Central memory CD8-positive, alpha-beta T cell (primary cell): ENCODE measurements at regions not wholly inside any gene's neighbourhood (a gene's known extent, or its start where the extent isn't known, plus 50 kb on each side); places are given as distances from the start of the nearest gene placed in this dataset.

Experiments
- ATAC-seq: fragments of 150-1000 bp; cut with Tn5 transposase; replicated peaks from 2 replicates; pipeline ENCODE4 v1.10.0; 2022; ENCODE audit warnings: mild to moderate bottlenecking, moderate FRiP score, moderate number of reproducible peaks; ENCODE audit not compliant: poor library complexity, severe bottlenecking; ENCODE audit errors: extremely low read depth
- DNase-seq, 2 donors: peaks; one replicate each; pipeline ENCODE4 v3.0.0; 2021; ENCODE audit warnings: low spot score in 2 of 2
- H3K27ac Mint-ChIP-seq: one replicate; pipeline ENCODE4 v1.8.0; 2022; ENCODE audit warnings: low read depth, mild to moderate bottlenecking, moderate library complexity, mixed read lengths
- H3K27me3 Mint-ChIP-seq: one replicate; pipeline ENCODE4 v1.8.0; 2022; ENCODE audit warnings: mixed read lengths
- H3K36me3 Mint-ChIP-seq: one replicate; pipeline ENCODE4 v1.8.0; 2022; ENCODE audit warnings: mild to moderate bottlenecking, moderate library complexity, mixed read lengths; ENCODE audit not compliant: insufficient read depth
- H3K4me1 Mint-ChIP-seq: one replicate; pipeline ENCODE4 v1.8.0; 2022; ENCODE audit warnings: mixed read lengths
- H3K4me3 Mint-ChIP-seq: one replicate; pipeline ENCODE4 v1.8.0; 2022; ENCODE audit warnings: mild to moderate bottlenecking, moderate library complexity, mixed read lengths
- H3K9me3 Mint-ChIP-seq: one replicate; pipeline ENCODE4 v1.8.0; 2022; ENCODE audit warnings: mixed read lengths

DNA sequence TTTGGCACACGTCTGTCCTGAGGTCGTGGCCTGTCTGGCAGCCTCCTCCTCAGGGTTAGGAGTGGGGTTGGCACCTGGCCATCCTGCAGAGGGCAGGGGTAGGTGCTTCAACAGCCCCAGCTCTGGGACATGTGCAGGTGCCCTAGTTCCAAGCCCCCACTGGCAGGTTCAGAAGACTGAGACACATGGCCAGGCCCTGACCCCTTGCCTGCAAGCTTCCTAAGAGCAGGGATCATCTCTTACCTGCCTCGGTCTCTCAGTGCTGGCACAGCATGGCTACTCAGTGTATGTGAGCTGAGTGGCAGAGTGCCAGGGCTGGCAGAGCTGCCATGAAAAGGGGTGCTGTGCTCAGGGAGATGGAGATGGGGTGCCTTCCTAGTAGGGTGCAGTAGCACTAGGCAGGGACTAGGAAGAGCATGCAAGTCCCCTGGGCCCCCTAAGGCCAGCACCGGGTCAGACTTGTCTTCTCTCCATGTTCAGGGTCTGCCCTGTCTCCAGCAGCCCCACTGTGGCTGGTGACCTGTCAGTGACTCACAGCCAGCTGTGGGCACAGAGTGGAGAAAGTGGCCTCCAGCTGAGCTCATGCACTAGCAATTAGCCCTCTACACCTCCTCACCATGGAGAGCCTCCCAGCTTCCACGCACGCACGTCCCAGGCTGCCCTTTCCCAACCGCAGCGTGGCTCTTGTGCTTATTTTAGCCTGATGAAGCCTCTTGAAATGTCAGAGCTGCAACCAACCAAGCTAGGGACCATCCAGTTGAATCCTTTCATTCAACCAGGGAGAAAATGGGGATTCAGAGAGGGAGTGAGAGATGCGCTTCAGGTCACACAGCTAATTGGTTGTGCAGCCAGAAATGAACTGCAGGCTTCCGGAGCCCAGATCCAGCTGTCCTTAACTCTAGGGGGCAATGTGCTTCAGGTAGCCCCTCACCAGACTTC is 116.6 kb downstream of the MRPL14 start:
- peaks cover 29% of the 10 kb centered on the region for H3K27me3 Mint-ChIP-seq
- H3K4me1 Mint-ChIP-seq: no peaks in the 10 kb centered on the region
- DNase-seq (no peak), ATAC-seq (no peak)
- no peak overlapping the region for H3K27ac Mint-ChIP-seq
- H3K4me3 Mint-ChIP-seq: no peak overlapping the region
- H3K9me3 Mint-ChIP-seq: no peaks in the 10 kb centered on the region
- peaks cover 2% of the 10 kb centered on the region for H3K36me3 Mint-ChIP-seq

DNA sequence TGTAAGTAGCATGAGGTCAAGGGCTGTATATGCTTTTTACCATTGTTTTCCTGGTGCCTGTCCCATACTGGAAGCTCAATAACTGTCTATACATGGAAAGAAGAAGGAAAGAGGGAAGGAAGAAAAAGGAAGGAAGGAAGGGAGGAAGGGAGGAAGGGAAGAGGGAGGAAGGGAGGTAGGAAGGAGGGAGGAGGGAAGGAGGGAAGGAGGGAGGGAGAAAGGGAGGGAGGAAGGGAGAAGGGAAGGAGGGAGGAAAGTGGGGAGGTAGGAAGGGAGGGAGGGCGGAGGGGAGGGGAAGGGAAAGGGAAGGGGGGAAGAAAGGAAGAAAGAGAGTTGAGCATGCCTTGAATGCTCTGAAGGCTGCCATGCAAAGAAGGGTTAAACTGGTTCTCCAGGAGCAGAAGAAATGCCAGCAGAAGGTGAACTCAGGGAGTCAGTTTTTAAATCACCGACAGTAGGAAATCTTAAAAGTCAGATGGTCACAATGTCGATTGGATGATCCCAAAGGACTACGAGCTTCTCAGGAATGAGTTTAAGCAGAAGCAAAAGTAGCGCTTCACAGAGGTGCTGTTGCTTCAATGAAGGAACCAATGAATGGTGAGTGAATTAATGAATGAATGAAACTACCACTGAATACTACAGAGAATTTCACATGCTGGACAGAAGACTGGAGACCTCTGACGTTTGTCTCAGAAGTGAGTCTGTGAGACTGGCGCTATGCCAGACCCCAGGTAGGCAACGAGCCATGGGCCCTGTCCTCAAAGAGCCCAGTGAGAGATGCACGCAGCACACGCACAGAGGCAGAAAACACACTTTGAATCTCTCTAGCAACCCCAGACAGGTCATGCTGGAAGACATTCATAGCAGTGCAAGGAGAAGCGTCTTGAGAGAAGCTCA is 117.6 kb downstream of the MRPL14 start:
- Mint-ChIP-seq H3K36me3 (peaks cover 2% of the 10 kb centered on the region), H3K27me3 (peaks cover 39% of the 10 kb centered on the region), H3K9me3 (no peaks in the 10 kb centered on the region), H3K27ac (no peak overlapping the region), H3K4me1 (no peaks in the 10 kb centered on the region), H3K4me3 (no peak overlapping the region)
- DNase-seq: no peak
- no peak for ATAC-seq

DNA sequence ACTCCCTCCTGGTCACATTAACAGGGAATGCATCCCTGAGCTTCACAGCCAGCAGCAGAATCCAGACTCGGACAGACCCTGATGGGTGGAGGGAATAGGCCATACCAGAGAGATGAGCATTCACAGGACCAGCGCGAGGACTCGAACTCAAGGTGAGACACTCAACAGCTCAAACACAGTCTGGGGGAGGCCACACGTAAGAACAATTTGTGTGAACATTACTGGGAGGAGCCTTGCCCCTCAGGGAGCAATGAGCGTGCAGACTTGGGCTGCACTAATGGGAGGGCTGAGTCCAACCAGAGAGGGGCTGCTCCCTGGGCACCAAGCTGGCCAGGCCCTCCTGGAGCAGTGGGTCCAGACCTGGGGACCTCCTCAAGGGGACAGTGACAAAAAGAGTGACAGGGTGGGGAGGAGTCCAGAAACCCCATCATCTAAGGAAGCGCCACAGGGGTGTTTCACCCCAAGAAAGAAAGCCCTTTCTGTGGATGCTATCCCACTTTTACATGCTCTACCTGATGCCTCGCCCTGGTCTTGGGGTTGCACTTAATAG is 118.4 kb downstream of the MRPL14 start:
- H3K36me3 Mint-ChIP-seq: peaks cover 2% of the 10 kb centered on the region
- H3K4me3 Mint-ChIP-seq: no peak overlapping the region
- ATAC-seq (no peak), DNase-seq (no peak)
- H3K27me3 Mint-ChIP-seq: peaks cover 47% of the 10 kb centered on the region
- no peak overlapping the region for H3K27ac Mint-ChIP-seq
- H3K4me1 Mint-ChIP-seq: no peaks in the 10 kb centered on the region
- H3K9me3 Mint-ChIP-seq: no peaks in the 10 kb centered on the region

DNA sequence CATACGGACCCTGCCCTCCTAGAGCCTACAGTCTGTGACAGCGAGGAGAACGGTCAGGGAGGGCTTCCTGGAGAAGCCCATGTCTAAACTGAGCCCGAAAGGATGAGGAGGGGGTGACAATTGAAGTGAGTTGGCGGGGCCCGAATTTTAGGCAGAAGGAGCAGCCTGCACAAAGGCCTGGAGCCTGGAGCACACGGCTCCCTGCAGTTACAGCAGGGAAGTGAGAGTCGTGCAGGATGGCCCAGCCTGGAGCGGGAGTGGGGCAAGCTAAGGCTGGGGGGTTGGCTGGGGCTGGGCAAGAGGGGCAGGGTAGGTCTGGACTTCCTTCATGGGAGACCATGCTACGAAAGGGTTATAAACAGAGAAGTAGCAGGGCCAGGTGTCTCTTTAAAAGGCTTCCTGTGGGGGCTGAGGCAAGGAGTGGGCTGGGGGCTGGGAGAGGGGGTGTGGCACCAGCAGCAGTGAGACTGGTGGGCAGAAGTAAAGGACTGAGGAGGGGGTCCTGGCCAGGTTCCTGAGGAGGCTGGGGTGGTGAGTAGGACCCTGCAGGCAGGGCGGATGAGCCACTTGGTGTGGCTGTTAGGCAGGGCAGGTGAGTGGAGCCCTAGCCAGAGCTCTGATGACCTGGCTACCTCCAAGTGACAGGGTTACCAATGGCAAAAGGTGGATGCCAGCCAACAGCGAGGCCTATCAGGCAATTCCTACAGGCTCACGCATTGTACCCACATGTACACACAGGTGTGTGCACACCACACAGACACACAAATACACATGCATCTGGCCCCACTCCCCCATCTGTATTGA is 119.2 kb downstream of the MRPL14 start:
- no peaks in the 10 kb centered on the region for H3K9me3 Mint-ChIP-seq
- peaks cover 2% of the 10 kb centered on the region for H3K36me3 Mint-ChIP-seq
- no peaks in the 10 kb centered on the region for H3K4me1 Mint-ChIP-seq
- H3K27me3 Mint-ChIP-seq: peaks cover 55% of the 10 kb centered on the region
- H3K4me3 Mint-ChIP-seq: no peak overlapping the region
- H3K27ac Mint-ChIP-seq: no peak overlapping the region
- DNase-seq: no peak
- no peak for ATAC-seq

DNA sequence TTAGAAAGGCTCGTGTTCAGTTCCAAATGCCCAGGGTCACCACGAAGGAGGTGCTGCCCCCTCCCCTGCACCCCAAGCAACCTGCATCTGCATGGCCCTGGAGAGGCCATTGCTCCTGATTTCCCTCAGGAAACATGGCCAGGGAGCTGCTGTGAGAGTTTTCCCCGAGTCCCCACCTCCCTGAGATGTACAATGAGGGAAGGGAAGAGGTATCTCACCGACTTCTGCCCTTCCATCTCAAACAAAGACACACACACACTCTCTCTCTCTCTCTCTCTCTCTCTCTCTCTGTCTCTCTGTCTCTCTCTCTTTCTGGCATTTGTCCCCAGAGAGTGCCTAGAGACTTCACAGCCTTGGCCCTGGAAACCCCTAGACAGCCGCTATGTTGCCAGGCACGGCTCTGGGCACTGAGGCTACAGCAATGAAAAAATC is 120.4 kb downstream of the MRPL14 start:
- Mint-ChIP-seq H3K27ac (no peak overlapping the region), H3K4me3 (no peak overlapping the region), H3K27me3 (peaks cover 55% of the 10 kb centered on the region), H3K9me3 (no peaks in the 10 kb centered on the region), H3K4me1 (no peaks in the 10 kb centered on the region), H3K36me3 (no peaks in the 10 kb centered on the region)
- DNase-seq (no peak), ATAC-seq (no peak)

DNA sequence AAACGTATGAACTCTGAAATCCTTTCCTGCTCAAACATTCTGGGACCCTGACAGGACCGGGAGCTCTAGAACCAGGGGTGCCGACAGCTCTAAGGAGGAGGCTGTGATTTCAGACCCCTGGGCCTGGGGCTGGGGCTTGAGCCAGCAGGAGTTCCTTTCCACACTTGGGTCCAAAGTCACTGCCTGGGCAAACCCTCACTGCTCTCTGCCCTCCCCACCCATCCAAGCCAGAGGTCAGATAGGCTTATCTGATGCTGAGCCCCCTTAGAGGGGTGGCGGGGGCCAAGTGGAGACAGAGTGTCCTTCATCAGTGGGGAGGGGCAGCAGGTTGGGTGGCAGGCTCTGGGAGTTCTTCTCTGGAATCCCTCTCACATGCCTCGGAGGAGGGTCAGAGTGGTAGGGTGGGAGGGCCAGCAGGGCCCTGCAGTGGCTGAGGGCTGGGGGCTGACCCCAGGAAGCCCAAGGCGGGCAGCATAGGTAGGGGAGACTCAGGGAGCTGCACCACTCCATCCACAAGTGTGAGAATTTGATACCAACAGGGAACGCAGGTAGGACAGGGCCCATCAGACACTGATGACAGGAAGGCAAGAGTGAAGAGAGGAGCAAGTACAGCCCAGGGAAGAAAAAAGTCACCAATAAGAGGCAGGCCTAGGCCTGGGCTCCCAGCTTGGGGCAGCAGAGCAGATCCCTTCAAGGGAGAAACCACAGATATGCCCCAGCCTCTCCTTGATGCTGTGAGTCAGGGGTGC is 121.0 kb downstream of the MRPL14 start:
- H3K27me3 Mint-ChIP-seq: peaks cover 55% of the 10 kb centered on the region
- H3K9me3 Mint-ChIP-seq: no peaks in the 10 kb centered on the region
- no peaks in the 10 kb centered on the region for H3K36me3 Mint-ChIP-seq
- no peak overlapping the region for H3K27ac Mint-ChIP-seq
- DNase-seq: no peak
- H3K4me1 Mint-ChIP-seq: no peaks in the 10 kb centered on the region
- no peak for ATAC-seq
- H3K4me3 Mint-ChIP-seq: no peak overlapping the region

DNA sequence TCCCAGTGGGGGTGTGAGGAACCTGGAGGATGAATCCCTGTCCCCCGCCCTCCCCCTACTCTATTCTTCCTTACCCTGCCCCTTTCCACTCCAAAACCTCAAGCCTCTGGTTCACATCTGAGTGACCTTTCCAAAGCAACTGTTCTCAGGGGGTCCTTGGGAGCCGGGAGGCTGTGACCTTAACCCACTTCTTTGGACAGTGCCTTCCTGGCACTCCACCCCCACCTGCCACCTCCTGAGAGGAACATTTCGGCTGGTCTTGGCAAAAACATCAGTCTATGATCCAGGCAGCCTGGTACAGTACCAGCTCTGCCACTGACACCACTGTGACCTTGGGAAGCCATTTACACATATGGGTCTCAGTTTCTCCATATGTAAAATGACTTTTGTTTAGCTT is 121.7 kb downstream of the MRPL14 start:
- ATAC-seq: no peak
- Mint-ChIP-seq H3K4me3 (no peak overlapping the region), H3K36me3 (no peaks in the 10 kb centered on the region), H3K27me3 (peaks cover 60% of the 10 kb centered on the region), H3K9me3 (no peaks in the 10 kb centered on the region), H3K27ac (no peak overlapping the region), H3K4me1 (peaks cover 4% of the 10 kb centered on the region)
- no peak for DNase-seq

DNA sequence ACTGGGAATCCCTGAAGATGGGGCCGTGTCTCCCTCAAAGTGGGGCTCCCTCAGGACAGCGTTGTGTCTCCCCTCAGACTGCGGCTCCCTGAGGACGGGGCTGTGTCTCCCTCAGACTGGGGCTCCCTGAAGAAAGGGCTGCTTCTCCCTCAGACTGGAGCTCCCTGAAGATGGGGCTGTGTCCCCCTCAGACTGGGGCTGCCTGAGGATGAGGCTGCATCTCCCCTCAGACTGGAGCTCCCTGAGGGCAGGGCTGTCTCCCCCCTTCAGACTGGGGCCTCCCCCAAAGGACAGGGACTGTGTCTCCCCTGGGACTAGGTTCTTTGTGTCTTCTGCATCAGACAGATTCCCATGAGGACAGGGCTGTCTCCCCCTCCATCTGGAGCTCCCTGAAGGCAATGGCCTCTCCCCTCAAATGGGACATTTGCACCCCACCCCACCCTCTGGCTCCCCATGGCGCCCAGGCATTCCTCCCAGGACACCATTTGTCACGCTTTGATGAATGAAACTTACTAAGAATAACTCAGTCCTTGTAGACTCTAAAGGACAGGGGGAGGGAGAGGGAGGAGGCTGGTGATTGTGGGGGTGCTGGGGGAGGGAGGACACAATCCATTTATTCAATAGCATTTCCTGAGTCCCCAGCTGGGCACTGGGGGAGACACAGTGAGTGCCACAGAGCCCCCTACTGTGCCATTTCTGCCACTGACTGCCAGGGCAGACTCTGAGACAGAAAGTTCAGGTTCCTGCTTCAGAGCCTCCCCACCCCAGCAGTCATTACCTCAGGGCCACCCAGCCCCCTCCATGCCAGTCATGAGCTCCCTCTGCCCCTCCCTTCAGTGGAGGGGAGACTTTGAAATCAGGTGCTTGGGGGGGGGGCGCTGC is 122.4 kb downstream of the MRPL14 start:
- Mint-ChIP-seq H3K4me3 (no peak overlapping the region), H3K27me3 (peaks cover 67% of the 10 kb centered on the region), H3K9me3 (no peaks in the 10 kb centered on the region), H3K36me3 (peaks cover under 1% of the 10 kb centered on the region), H3K4me1 (peaks cover 9% of the 10 kb centered on the region), H3K27ac (no peak overlapping the region)
- no peak for ATAC-seq
- DNase-seq: no peak

DNA sequence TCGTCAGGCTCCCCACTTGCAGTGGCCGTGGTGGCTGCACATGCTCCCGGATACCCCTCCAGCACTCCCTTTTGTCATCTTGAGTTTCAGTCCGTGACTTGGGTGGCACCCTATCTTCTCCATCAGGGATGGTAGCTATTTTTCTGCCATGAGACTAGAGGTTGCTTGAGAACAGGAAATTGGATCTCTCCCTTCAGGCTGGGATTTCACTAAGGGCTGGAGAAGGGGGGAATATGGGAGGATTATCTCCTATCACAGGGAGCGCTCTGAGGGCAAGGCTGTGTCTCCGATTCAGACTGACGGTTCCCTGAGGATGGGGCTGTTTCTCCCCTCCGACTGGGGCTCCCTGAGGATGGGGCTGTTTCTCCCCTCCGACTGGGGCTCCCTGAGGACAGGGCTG is 123.1 kb downstream of the MRPL14 start:
- peak overlapping the region; percentile 27 for H3K4me3 Mint-ChIP-seq
- DNase-seq (no peak), ATAC-seq (no peak)
- H3K36me3 Mint-ChIP-seq: peaks cover 3% of the 10 kb centered on the region
- no peak overlapping the region for H3K27ac Mint-ChIP-seq
- no peaks in the 10 kb centered on the region for H3K9me3 Mint-ChIP-seq
- peaks cover 9% of the 10 kb centered on the region for H3K4me1 Mint-ChIP-seq
- peaks cover 67% of the 10 kb centered on the region for H3K27me3 Mint-ChIP-seq

DNA sequence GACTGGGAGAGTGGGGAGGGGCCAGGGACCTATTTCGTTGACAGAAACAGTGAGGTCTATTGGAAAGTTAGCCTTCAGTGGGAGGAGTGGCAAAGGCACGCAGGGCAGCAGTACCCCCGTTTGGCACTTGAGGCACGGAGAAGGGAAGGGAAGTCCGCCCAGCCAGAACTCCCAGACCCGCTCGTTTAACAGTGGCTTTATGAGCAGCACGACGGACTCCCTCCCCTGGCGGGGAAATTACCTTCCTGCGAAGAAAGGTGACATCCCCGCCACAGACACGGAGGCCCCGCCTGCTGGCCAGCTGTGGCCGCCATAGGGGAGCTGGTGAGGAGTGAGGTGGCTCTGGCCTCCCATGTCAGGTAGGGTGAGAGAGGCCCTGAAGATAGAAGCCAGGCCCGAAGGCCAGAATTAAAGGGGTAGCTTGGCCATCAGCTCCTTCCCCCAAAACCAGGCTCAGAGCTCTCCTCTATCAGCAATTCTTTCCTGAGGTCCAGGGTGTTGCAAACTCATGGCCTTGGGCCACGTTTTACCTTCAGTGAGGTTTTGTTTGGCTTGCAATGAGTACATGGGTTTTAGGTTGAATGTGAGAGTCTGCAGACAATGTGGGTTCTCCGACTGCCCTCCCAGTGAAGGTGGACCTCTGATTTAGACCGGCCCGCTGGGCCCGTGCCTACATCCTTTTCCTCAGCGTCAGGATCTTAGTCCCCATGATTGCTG is 123.7 kb downstream of the MRPL14 start:
- no peak overlapping the region for H3K27ac Mint-ChIP-seq
- no peak for ATAC-seq
- no peaks in the 10 kb centered on the region for H3K9me3 Mint-ChIP-seq
- H3K36me3 Mint-ChIP-seq: peaks cover 3% of the 10 kb centered on the region
- peak overlapping the region; percentile 27 for H3K4me3 Mint-ChIP-seq
- no peak for DNase-seq
- H3K27me3 Mint-ChIP-seq: peaks cover 66% of the 10 kb centered on the region
- peaks cover 9% of the 10 kb centered on the region for H3K4me1 Mint-ChIP-seq
